HEK293T (cell line): ENCODE measurements at regions not wholly inside any gene's neighbourhood (a gene's known extent, or its start where the extent isn't known, plus 50 kb on each side); places are given as distances from the start of the nearest gene placed in this dataset.

Experiments used
- BHLHE40 ChIP-seq: fragments of 450-650 bp; IDR thresholded peaks from 2 replicates; pipeline ENCODE4 v1.6.1; 2016; ENCODE audit warnings: mild to moderate bottlenecking, moderate library complexity, borderline replicate concordance
- LEF1 ChIP-seq: fragments of 450-650 bp; IDR thresholded peaks from 2 replicates; pipeline ENCODE4 v1.6.1; 2017; ENCODE audit warnings: mild to moderate bottlenecking, borderline replicate concordance
- SP1 ChIP-seq: fragments of 450-650 bp; IDR thresholded peaks from 2 replicates; pipeline ENCODE4 v1.6.1; 2017

DNA sequence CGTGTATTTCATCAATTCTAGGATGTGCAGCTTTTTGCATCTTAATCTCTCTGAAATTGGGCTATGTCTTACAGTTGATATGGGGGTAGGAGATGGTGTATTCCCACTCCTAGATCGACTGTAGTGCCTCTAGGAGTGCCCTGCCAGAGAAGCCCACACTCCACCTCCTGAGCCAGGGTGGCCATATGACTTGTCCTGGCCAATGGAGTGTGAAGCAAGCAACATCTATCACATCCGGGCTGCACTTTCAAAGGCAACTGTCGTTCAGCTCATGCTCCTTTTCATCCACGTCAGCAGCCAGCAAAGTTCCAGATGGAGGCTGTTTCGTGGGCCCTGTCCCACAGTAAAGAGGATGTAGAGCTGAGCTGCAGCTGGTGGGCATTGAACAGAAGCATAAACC, 149.4 kb upstream of the SLC1A4 start:
- TF ChIP-seq SP1 (no peak), BHLHE40 (no peak), LEF1 (no peak)
